HepG2 (cell line): ENCODE measurements at regions not wholly inside any gene's neighbourhood (a gene's known extent, or its start where the extent isn't known, plus 50 kb on each side); places are given as distances from the start of the nearest gene placed in this dataset.
A peak's percentile ranks its signal among the peaks of the same experiment; 100 is the strongest.

Experiments
- ADNP ChIP-seq: sonication (generic); formaldehyde crosslinking; IDR thresholded peaks from 2 replicates; pipeline ENCODE4 v1.4.0; 2020; ENCODE audit warnings: missing genetic modification reagents
- BRD4 ChIP-seq: sonication (generic); formaldehyde crosslinking; IDR thresholded peaks from 2 replicates; pipeline ENCODE4 v1.4.0; 2020; ENCODE audit warnings: missing genetic modification reagents
- DBP ChIP-seq: sonication (generic); formaldehyde crosslinking; IDR thresholded peaks from 2 replicates; pipeline ENCODE4 v1.4.0; 2020; ENCODE audit warnings: missing genetic modification reagents; ENCODE audit errors: not compliant biosample characterization
- NFE2 ChIP-seq: sonication (generic); formaldehyde crosslinking; IDR thresholded peaks from 2 replicates; pipeline ENCODE4 v1.4.0; 2020; ENCODE audit warnings: missing genetic modification reagents
- ONECUT2 ChIP-seq: sonication (generic); formaldehyde crosslinking; IDR thresholded peaks from 2 replicates; pipeline ENCODE4 v1.4.0; 2020; ENCODE audit warnings: missing genetic modification reagents
- RARA ChIP-seq: IDR thresholded peaks from 2 replicates; pipeline ENCODE4 v1.6.1; 2016; ENCODE audit warnings: missing genetic modification reagents, missing compliant biosample characterization
- RERE ChIP-seq: IDR thresholded peaks from 2 replicates; pipeline ENCODE4 v1.6.1; 2016; ENCODE audit warnings: low read depth, missing genetic modification reagents, missing compliant biosample characterization
- ZBTB1 ChIP-seq: sonication (generic); formaldehyde crosslinking; IDR thresholded peaks from 2 replicates; pipeline ENCODE4 v1.4.0; 2020; ENCODE audit warnings: missing genetic modification reagents, borderline replicate concordance
- ZIK1 ChIP-seq: sonication (generic); formaldehyde crosslinking; IDR thresholded peaks from 2 replicates; pipeline ENCODE4 v1.5.0; 2020; ENCODE audit warnings: mild to moderate bottlenecking, low read depth, missing genetic modification reagents, borderline replicate concordance
- ZNF576 ChIP-seq: sonication (generic); formaldehyde crosslinking; IDR thresholded peaks from 2 replicates; pipeline ENCODE4 v1.4.0; 2020; ENCODE audit warnings: mild to moderate bottlenecking, missing genetic modification reagents
- ZNF589 ChIP-seq: sonication (generic); formaldehyde crosslinking; conservative IDR thresholded peaks from 2 replicates; pipeline ENCODE4 v1.8.0; 2022; ENCODE audit warnings: mild to moderate bottlenecking, moderate library complexity, missing genetic modification reagents
- ZNF646 ChIP-seq: sonication (generic); formaldehyde crosslinking; IDR thresholded peaks from 2 replicates; pipeline ENCODE4 v1.9.0; 2021; ENCODE audit warnings: mild to moderate bottlenecking, missing genetic modification reagents
- ZNF670 ChIP-seq: sonication (generic); formaldehyde crosslinking; IDR thresholded peaks from 2 replicates; pipeline ENCODE4 v1.8.0; 2022; ENCODE audit warnings: mild to moderate bottlenecking, missing genetic modification reagents, borderline replicate concordance
- ZNF709 ChIP-seq: sonication (generic); formaldehyde crosslinking; IDR thresholded peaks from 2 replicates; pipeline ENCODE4 v1.5.0; 2020; ENCODE audit warnings: mild to moderate bottlenecking, missing genetic modification reagents

- TF ChIP-seq ZNF646 (CRISPR knock-in tag) (no peak; the same call in 1 of the 2 replicates), ADNP (CRISPR knock-in tag) (no peak), ZNF589 (CRISPR knock-in tag) (no peak), RARA (CRISPR knock-in tag) (peak; percentile 96), ZNF709 (no peak), ZNF576 (CRISPR knock-in tag) (no peak), ONECUT2 (CRISPR knock-in tag) (peak; percentile 66), RERE (CRISPR knock-in tag) (peak; percentile 91), NFE2 (CRISPR knock-in tag) (no peak), ZBTB1 (no peak), ZNF670 (CRISPR knock-in tag) (0 out of 2 replicates have a peak, but pooled peaks have one; percentile 35), ZIK1 (CRISPR knock-in tag) (no peak), BRD4 (CRISPR knock-in tag) (no peak), DBP (CRISPR knock-in tag) (no peak)
Measured at GRCh38 chr10:33507662-33508425, 173.4 kb upstream of the NRP1 start (continued).
